Erythroblast (primary cell): ENCODE measurements at regions not wholly inside any gene's neighbourhood (a gene's known extent, or its start where the extent isn't known, plus 50 kb on each side); places are given as distances from the start of the nearest gene placed in this dataset.

Source experiments
- GATA1 ChIP-seq: IDR thresholded peaks from 2 replicates; pipeline ENCODE4 v1.6.1; 2011; ENCODE audit warnings: low read depth, mild to moderate bottlenecking, control low read depth, low read length, moderate library complexity
- POLR2A ChIP-seq: IDR thresholded peaks from 2 replicates; pipeline ENCODE4 v1.6.1; 2011; ENCODE audit warnings: mild to moderate bottlenecking, low read length

GRCh38 chr18:38663270-38663669, 1097.7 kb upstream of the CELF4 start:
- TF ChIP-seq POLR2A (no peak), GATA1 (no peak)
